Transverse colon (tissue), 4 donors: ENCODE measurements at regions not wholly inside any gene's neighbourhood (a gene's known extent, or its start where the extent isn't known, plus 50 kb on each side); places are given as distances from the start of the nearest gene placed in this dataset.

Source experiments
- DNase-seq: peaks from one replicate; pipeline ENCODE4 v3.0.0-alpha.2; 2019
- H3K27ac ChIP-seq, 4 donors: fragments of 200-600 bp; sonication (generic); 2 replicates each; pipeline ENCODE4 v1.5.1; 2016 to 2018; ENCODE audit warnings: inconsistent platforms in 4 of 4
- H3K27me3 ChIP-seq: fragments of 200-600 bp; sonication (generic); 2 replicates; pipeline ENCODE4 v1.5.1; 2017; ENCODE audit warnings: inconsistent platforms
- H3K36me3 ChIP-seq, 4 donors: fragments of 200-600 bp; sonication (generic); 2 replicates each; pipeline ENCODE4 v1.5.1; 2017 to 2019; ENCODE audit warnings: inconsistent platforms in 4 of 4
- H3K4me1 ChIP-seq, 4 donors: fragments of 200-600 bp; sonication (generic); 2 replicates each; pipeline ENCODE4 v1.5.1; 2017 to 2020; ENCODE audit warnings: inconsistent platforms in 4 of 4
- H3K4me3 ChIP-seq, 4 donors: fragments of 200-600 bp; sonication (generic); 1 replicate in 1 of 4; 2 replicates in 3 of 4; pipeline versions ENCODE4 v1.5.1 to v1.6.1; 2017 to 2019; ENCODE audit warnings: inconsistent platforms in 4 of 4
- H3K9me3 ChIP-seq, 2 donors: fragments of 200-600 bp; sonication (generic); 2 replicates each; pipeline ENCODE4 v1.5.1; 2017 to 2019; ENCODE audit warnings: inconsistent platforms in 2 of 2
- EP300 ChIP-seq: sonication (generic); formaldehyde crosslinking; IDR thresholded peaks from one replicate; pipeline ENCODE4 v1.6.1; 2017; ENCODE audit warnings: antibody characterized with exemption, low read depth
- POLR2A ChIP-seq: fragments of 450-650 bp; IDR thresholded peaks from one replicate; pipeline ENCODE4 v1.6.1; 2016; ENCODE audit warnings: antibody characterized with exemption, mild to moderate bottlenecking, moderate library complexity
- POLR2AphosphoS5 ChIP-seq, 3 donors: sonication (generic); formaldehyde crosslinking; IDR thresholded peaks; one replicate each; pipeline ENCODE4 v1.6.1; 2016; ENCODE audit warnings: antibody characterized with exemption in 3 of 3
- WGBS, 2 donors: methylation state at CpG; one replicate each; pipeline ENCODE4 v1.1.5; 2018; ENCODE audit warnings: low coverage in 1 of 2; 5-methylcytosine and 5-hydroxymethylcytosine counted together
- in situ Hi-C, 4 donors: fragments of 200-750 bp; cut with MboI; loops; one replicate each; pipeline versions ENCODE4 v1.15.0 to v1.15.1; 2017; ENCODE audit warnings: low sequenced_read_pairs in 3 of 4, low pct_ligation_motif_present in 1 of 4, low pct_unique_long_range_greater_than_20kb in 1 of 4
- intact Hi-C: fragments of 100-400 bp; cut with DNase I; formaldehyde crosslinking; loops from one replicate; pipeline ENCODE4 v1.15.1; 2023; ENCODE audit warnings: low total_unique reads
- TF ChIP-seq, protein P1 (sequence below), 5 experiments: fragments of 200-600 bp in 3 of 5; fragments of 450-650 bp in 2 of 5; sonication (generic) in 3 of 5; IDR thresholded peaks; 1 replicate in 2 of 5; 2 replicates in 3 of 5; pipeline ENCODE4 v1.5.1; 2016 to 2017; ENCODE audit warnings: antibody characterized with exemption in 5 of 5, inconsistent platforms in 3 of 5, mild to moderate bottlenecking in 2 of 5, moderate library complexity in 1 of 5

DNA sequence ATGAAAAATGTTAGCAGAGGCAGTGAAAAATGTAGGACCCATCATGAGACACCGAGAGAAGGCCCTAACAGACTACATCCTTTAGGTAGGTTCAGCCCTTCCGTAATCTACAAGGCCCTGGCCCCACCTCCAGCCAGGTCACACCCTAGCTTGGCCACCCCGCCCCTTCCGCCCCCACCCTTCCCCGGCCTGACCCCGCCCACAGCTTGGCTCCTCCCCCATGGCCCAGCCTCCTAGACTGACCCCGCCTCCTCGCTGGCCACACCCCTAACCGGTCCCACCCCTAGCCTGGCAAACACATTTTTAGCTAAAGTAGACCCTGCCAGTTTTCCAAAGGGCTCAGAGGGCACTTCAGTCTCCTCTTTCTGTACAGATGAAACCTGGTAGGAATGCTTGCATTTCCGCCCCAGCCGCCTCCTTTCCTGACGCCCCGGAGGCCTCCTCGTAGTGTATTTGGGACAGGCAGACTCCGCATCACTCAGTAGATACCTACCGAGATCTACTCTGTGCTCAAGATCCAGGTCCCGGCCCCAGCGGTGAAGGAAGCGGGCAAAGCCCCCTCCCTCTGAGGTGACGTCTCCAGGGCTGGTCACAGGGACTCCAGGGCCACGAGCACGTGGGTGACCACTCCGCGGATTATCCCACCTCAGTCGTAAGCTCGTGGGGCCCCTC, 443.5 kb downstream of the PREX1 start:
- Histone ChIP-seq H3K27me3 (no peaks in the 10 kb centered on the region), H3K4me3 (no peak overlapping the region), H3K36me3 (no peaks in the 10 kb centered on the region), H3K27ac (no peak overlapping the region), H3K9me3 (no peaks in the 10 kb centered on the region), H3K4me1 (no peaks in the 10 kb centered on the region)
- intact Hi-C loops = no loop called here
- WGBS, 2 donors = 90 to 92% methylated on average over 2 to 26 of the region's 26 CpGs
- no peak for DNase-seq
- TF ChIP-seq EP300 = no peak
- TF ChIP-seq POLR2A = no peak
- TF ChIP-seq POLR2AphosphoS5 (IDR thresholded peaks at IDR 0.05) = no peak
- TF ChIP-seq, protein P1, sequence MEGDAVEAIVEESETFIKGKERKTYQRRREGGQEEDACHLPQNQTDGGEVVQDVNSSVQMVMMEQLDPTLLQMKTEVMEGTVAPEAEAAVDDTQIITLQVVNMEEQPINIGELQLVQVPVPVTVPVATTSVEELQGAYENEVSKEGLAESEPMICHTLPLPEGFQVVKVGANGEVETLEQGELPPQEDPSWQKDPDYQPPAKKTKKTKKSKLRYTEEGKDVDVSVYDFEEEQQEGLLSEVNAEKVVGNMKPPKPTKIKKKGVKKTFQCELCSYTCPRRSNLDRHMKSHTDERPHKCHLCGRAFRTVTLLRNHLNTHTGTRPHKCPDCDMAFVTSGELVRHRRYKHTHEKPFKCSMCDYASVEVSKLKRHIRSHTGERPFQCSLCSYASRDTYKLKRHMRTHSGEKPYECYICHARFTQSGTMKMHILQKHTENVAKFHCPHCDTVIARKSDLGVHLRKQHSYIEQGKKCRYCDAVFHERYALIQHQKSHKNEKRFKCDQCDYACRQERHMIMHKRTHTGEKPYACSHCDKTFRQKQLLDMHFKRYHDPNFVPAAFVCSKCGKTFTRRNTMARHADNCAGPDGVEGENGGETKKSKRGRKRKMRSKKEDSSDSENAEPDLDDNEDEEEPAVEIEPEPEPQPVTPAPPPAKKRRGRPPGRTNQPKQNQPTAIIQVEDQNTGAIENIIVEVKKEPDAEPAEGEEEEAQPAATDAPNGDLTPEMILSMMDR (IDR thresholded peaks at IDR 0.05) = no peak
- in situ Hi-C loops = no loop called here

DNA sequence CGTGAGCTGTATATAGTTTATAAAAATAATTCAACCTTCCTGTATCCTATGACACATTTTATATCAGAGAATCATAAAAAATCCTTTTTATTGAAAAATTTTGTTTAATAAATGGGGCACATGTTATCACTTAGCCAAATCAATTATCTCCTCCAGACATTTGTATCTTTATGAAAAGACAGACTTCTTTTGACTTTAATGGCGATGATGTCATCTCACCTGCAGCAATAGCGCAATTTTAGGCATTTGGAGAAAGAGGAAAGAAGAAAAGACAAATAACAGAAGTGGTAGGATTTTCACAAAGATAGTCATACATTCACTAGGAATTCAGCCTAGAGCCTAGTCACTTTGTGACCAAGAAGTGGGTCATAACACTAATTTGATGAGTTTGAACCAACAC, 444.5 kb downstream of the PREX1 start:
- no peaks in the 10 kb centered on the region for H3K4me1 ChIP-seq

DNA sequence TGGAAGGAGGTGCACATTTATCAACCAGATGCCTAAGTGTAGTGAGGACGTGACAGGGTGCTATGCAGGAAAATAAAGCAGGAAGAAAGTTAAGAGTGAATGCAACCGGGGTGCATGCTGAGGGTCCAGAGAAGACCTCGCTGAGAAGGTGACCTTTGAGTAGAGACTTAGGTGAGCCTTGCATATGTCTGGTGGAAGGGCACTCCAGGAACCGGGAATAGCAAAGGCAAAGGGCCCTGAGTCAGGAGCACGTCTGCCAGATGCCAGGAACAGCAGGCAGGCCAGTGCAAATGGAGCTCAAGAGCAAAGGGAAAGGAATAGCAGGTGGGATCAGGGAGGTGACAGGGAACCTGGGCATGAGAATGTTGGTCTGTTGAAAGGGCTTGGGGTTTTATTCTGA, 445.5 kb downstream of the PREX1 start:
- TF ChIP-seq EP300 = no peak
- TF ChIP-seq, protein P1 (IDR thresholded peaks at IDR 0.05) = no peak
- no peak for TF ChIP-seq POLR2A
- TF ChIP-seq POLR2AphosphoS5 (IDR thresholded peaks at IDR 0.05) = no peak
- no peaks in the 10 kb centered on the region for H3K27me3 ChIP-seq
- H3K9me3 ChIP-seq = no peaks in the 10 kb centered on the region
- H3K4me1 ChIP-seq = no peaks in the 10 kb centered on the region
- no peaks in the 10 kb centered on the region for H3K36me3 ChIP-seq
- H3K27ac ChIP-seq = no peak overlapping the region
- no peak overlapping the region for H3K4me3 ChIP-seq
- intact Hi-C loops (no loop called here), in situ Hi-C loops (no loop called here)
- WGBS, 2 donors = 81 to 83% methylated on average over 2 to 5 of the region's 5 CpGs
- DNase-seq = no peak

More for the DNA sequence above, 444.5 kb downstream of the PREX1 start:
- H3K4me3 ChIP-seq = no peak overlapping the region
- intact Hi-C loops (no loop called here), in situ Hi-C loops (no loop called here)
- DNase-seq = no peak
- WGBS, 2 donors = 68 to 86% methylated on average over 3 of the region's 3 CpGs
- TF ChIP-seq EP300 = no peak
- TF ChIP-seq, protein P1 (IDR thresholded peaks at IDR 0.05) = no peak
- TF ChIP-seq POLR2AphosphoS5 (IDR thresholded peaks at IDR 0.05) = no peak
- no peak for TF ChIP-seq POLR2A
- H3K9me3 ChIP-seq = no peaks in the 10 kb centered on the region
- no peaks in the 10 kb centered on the region for H3K27me3 ChIP-seq
- H3K36me3 ChIP-seq = no peaks in the 10 kb centered on the region
- no peak overlapping the region for H3K27ac ChIP-seq

DNA sequence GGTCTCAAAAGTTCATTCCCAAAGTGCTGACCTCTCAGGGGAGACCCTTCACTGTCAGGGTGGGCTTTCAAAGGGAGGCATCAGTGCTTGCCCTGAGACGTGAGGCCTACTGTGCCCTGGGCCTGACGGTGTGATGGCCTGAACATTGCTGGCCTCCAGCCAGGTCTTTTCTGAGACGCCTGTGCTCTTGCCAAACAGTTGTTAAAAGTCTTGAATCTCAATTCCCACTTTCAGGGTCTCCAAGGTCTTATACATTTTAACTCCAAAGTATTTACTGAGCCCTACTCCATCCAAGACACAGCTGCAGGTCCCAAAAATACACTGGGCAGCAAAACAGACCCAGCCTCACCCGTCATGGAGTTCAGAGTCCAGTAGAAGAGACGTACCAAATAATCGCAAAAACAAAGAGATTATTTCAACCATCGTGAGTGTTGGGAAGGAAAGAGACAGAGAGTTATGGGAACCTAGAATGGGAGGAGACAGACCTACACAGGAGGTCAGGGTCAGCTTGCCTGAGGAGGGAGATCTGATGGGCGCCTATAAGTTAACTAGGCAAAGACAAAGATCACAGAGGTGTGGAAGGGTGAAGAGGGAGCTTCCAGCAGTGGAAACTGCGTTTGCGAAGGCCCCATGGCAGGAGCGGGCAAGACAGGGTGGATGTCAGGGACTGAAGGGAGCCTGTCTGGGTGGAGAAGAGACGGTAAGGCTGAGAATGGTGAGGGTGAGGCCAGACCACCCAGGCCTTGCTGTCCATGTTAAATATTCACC, 446.3 kb downstream of the PREX1 start:
- Histone ChIP-seq H3K9me3 (no peaks in the 10 kb centered on the region), H3K4me1 (no peaks in the 10 kb centered on the region), H3K27me3 (no peaks in the 10 kb centered on the region), H3K4me3 (no peak overlapping the region), H3K27ac (no peak overlapping the region), H3K36me3 (no peaks in the 10 kb centered on the region)
- WGBS, 2 donors = 57 to 70% methylated on average over 8 to 12 of the region's 12 CpGs
- DNase-seq = no peak
- in situ Hi-C loops = no loop called here
- intact Hi-C loops = no loop called here
- no peak for TF ChIP-seq EP300
- TF ChIP-seq, protein P1 (IDR thresholded peaks at IDR 0.05) = no peak
- no peak for TF ChIP-seq POLR2AphosphoS5 (IDR thresholded peaks at IDR 0.05)
- TF ChIP-seq POLR2A = no peak
